Adrenal gland (tissue), 5 donors: ENCODE measurements at regions not wholly inside any gene's neighbourhood (a gene's known extent, or its start where the extent isn't known, plus 50 kb on each side); places are given as distances from the start of the nearest gene placed in this dataset.

ENCODE experiments used
- CTCF ChIP-seq, 6 experiments: fragments of 450-650 bp in 4 of 6; fragments of 200-600 bp in 2 of 6; sonication (generic) in 1 of 6; IDR thresholded peaks; 1 replicate in 5 of 6; 2 replicates in 1 of 6; pipeline versions ENCODE4 v1.5.1 to v1.8.0; 2016 to 2021; ENCODE audit warnings: antibody characterized with exemption in 6 of 6, mild to moderate bottlenecking in 2 of 6, moderate library complexity in 1 of 6
- POLR2A ChIP-seq, 2 donors: fragments of 450-650 bp; IDR thresholded peaks; one replicate each; pipeline ENCODE4 v1.6.1; 2017; ENCODE audit warnings: antibody characterized with exemption in 2 of 2, mild to moderate bottlenecking in 2 of 2, moderate library complexity in 1 of 2
- donor health status: DM: no; HTN: no; CAD: no.

GRCh38 chr10:56856569-56856968 is 495.5 kb upstream of the ZWINT start:
- TF ChIP-seq CTCF (IDR thresholded peaks at IDR 0.05) = no peak
- no peak for TF ChIP-seq POLR2A (IDR thresholded peaks at IDR 0.05)
